HUES48 (cell line): ENCODE measurements at regions not wholly inside any gene's neighbourhood (a gene's known extent, or its start where the extent isn't known, plus 50 kb on each side); places are given as distances from the start of the nearest gene placed in this dataset.
"Not testable (repeated sequence)": the region's sequence is repeated elsewhere in the genome, so short reads cannot be mapped to it uniquely, and the experiment has no call there.

ENCODE experiments used
- H3K27ac ChIP-seq: one replicate; pipeline ENCODE4 v1.7.0; 2013; ENCODE audit warnings: low read depth, low read length, inconsistent platforms
- H3K27me3 ChIP-seq: 2 replicates; pipeline ENCODE4 v1.6.1; 2013; ENCODE audit warnings: mild to moderate bottlenecking, low read length; ENCODE audit not compliant: control insufficient read depth, insufficient read depth
- H3K36me3 ChIP-seq: 2 replicates; pipeline ENCODE4 v1.6.1; 2013; ENCODE audit warnings: low read length; ENCODE audit not compliant: control insufficient read depth, insufficient read depth
- H3K4me1 ChIP-seq: 2 replicates; pipeline ENCODE4 v1.6.1; 2013; ENCODE audit warnings: mild to moderate bottlenecking, low read length; ENCODE audit not compliant: control insufficient read depth, insufficient read depth
- H3K4me3 ChIP-seq: 2 replicates; pipeline ENCODE4 v1.5.1; 2013; ENCODE audit warnings: mild to moderate bottlenecking, low read depth, low read length
- H3K9ac ChIP-seq: 2 replicates; pipeline ENCODE4 v1.6.1; 2013; ENCODE audit warnings: mild to moderate bottlenecking, low read depth, low read length, moderate library complexity
- H3K9me3 ChIP-seq: 2 replicates; pipeline ENCODE4 v1.6.1; 2013; ENCODE audit warnings: low read length; ENCODE audit not compliant: control insufficient read depth, insufficient read depth

DNA sequence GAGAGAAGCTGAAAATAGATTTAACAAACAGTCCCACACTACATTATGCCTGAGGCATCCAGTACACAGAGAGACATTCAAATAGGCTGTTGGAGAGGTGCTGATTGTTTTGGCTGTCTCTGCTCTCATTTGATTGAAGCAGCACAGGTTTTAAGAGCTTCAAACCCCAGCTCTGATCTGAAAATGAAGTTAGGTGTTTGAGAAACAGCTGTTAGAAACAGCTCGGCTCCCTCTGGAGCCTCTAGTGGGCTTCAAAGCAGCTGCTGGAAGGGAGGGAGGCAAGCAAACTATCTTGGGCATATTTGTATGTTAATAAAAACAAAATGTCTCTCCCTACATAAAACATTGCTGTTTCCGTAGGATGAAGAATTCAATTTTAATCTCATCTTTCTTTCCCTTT lies 607.3 kb upstream of the GOT2 start:
- Histone ChIP-seq H3K4me1 (peaks cover 14% of the 10 kb centered on the region), H3K27me3 (peaks cover 100% of the 10 kb centered on the region), H3K27ac (no peak overlapping the region), H3K36me3 (no peaks in the 10 kb centered on the region), H3K9ac (no peak overlapping the region), H3K4me3 (no peak overlapping the region), H3K9me3 (no peaks in the 10 kb centered on the region)

DNA sequence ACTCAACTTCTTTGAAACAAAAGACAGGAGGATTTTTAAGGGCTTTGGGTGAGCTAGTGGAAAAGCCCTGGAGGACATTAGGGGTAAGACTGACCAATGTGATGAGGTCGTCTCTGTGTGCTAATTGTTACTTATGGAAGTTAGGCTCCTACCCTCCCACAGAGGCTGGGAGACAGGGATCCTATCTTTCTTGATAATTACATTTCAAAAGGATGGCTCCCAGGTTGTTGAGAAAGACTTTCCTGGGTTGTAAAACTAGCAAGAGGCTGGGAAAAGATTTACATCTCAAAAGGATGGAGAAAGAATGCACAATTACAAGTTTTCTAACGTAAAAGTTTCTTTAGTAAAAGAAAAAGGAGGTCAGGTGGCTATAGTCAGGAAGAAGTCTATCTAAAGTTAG lies 605.8 kb upstream of the GOT2 start:
- Histone ChIP-seq H3K27ac (no peak overlapping the region), H3K36me3 (no peaks in the 10 kb centered on the region), H3K4me3 (no peak overlapping the region)

DNA sequence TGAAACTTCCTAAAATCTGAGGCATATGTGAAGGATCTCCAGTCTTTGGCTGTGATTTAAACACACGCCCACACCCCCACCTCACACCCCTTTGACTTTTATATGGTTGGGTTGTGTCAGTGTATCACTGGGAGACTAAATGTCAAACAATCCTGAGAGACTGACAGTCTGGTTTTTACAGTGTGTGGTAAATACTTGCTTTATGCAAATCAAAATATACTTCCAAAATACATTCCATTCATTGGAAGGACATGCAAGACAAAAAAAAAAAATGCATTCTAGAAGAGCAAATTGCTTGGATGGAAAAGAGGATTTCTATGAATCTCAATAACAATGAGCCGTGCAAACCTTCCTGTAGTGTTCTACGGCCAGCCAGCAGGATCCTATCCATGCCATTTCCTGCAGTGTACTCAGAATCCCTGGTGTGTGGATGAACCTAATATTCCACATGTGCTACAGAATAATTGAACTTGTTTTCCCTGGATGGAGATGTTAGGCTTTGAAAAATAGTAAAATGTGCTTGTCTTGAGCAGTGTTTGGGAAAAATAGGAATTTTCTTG lies 602.1 kb upstream of the GOT2 start:
- H3K36me3 ChIP-seq: no peaks in the 10 kb centered on the region
- H3K9ac ChIP-seq: no peak overlapping the region
- no peak overlapping the region; the same call in 1 of the 2 replicates for H3K4me3 ChIP-seq
- H3K9me3 ChIP-seq: no peaks in the 10 kb centered on the region
- H3K27ac ChIP-seq: no peak overlapping the region
- peaks cover 72% of the 10 kb centered on the region for H3K27me3 ChIP-seq
- peaks cover 21% of the 10 kb centered on the region for H3K4me1 ChIP-seq

More for the DNA sequence above, 605.8 kb upstream of the GOT2 start:
- Histone ChIP-seq H3K9ac (no peak overlapping the region), H3K4me1 (peaks cover 24% of the 10 kb centered on the region), H3K9me3 (no peaks in the 10 kb centered on the region), H3K27me3 (peaks cover 100% of the 10 kb centered on the region)

DNA sequence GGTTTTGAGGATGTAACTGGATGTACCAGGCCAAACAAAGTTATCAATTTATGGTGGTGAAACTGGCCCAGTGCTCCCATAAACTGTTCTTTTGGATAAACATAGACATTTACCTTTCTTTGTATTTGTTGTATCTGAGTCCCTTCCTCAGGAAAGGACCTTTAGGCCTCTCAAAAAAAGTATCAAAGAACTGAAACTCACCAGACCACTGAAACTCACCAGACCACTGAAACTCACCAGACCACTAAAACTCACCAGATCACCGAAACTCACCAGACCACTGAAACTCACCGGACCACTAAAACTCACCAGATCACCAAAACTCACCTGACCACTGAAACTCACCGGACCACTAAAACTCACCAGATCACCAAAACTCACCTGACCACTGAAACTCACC lies 597.6 kb upstream of the GOT2 start:
- not testable (repeated sequence) for H3K9me3 ChIP-seq, H3K4me3 ChIP-seq, H3K36me3 ChIP-seq, H3K27ac ChIP-seq, H3K9ac ChIP-seq
- H3K27me3 ChIP-seq: peaks cover 27% of the 10 kb centered on the region
- peaks cover 14% of the 10 kb centered on the region for H3K4me1 ChIP-seq

DNA sequence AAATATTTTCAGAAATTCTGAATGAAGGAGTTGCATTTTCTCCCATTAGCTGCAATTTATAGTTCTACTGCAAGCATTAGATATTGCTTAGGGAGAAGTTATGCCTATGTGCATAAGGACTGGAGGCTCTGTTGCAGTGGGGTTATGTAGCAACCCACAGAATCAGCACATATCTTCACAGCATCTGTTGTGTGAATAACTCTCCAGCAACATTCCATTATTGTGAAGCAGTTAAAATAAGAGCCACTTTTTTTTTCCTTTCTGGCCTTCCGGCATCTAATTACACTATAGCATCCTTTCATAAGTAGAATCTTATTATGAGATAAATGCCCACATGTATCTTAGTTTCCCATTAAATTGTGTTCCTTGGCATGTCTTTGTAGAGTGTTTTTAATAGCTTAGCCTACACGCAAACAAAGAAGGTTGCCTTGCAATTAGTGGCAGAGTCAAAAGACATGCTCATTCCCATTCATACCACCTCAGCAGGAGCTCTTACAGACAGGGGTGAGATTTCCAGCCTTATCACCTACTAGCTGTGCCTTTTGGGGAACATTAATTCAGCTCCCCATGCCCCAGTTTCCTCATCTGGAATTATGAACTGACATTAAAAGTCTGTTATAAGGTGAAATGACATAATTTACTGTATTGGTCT lies 596.0 kb upstream of the GOT2 start:
- H3K36me3 ChIP-seq: no peaks in the 10 kb centered on the region
- H3K9ac ChIP-seq: no peak overlapping the region
- no peak overlapping the region for H3K27ac ChIP-seq
- H3K4me3 ChIP-seq: no peak overlapping the region
- no peaks in the 10 kb centered on the region for H3K4me1 ChIP-seq
- peaks cover 12% of the 10 kb centered on the region for H3K27me3 ChIP-seq
- H3K9me3 ChIP-seq: no peaks in the 10 kb centered on the region

DNA sequence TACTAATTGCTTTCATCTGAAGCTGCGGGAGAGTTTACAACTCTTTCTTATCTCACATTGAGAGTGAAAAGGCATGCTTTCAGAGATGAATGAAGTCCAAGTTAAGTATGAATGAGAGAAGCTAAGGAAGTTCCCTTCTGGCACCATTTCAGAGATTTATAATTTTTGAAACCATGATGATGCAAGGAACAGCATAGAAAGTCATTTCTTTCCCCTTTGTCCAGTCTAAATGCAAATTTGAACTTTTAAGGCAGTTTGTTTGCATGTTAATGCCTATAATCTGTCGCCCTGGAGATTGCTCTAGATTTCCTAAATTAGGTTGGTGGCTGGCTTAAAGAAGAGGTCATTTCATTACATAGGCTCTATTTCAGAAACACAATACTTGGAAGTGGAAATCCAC lies 594.8 kb upstream of the GOT2 start:
- no peaks in the 10 kb centered on the region for H3K4me1 ChIP-seq
- no peaks in the 10 kb centered on the region; the same call in none of the 2 replicates for H3K27me3 ChIP-seq
- no peak overlapping the region for H3K27ac ChIP-seq
- H3K4me3 ChIP-seq: no peak overlapping the region
- no peak overlapping the region for H3K9ac ChIP-seq
- no peaks in the 10 kb centered on the region for H3K9me3 ChIP-seq
- H3K36me3 ChIP-seq: no peaks in the 10 kb centered on the region

DNA sequence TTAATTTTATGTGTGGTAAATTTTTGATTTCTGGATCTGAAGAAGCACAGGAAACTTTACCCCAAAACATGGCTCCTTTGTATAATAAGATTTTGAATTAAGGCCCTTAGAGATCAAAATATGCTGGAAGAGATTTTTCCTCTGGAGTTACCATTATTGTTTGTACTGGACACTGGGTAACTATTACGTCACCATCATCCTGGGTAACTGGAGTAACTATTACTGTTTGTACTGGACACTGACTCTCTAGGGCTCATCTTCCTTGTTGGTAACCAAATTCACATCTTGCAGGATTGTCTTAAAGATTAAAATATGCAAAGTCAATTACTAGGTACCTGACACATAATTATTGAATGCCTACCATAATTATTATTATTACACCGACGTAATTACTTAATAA lies 593.8 kb upstream of the GOT2 start:
- H3K9me3 ChIP-seq: no peaks in the 10 kb centered on the region
- H3K27me3 ChIP-seq: no peaks in the 10 kb centered on the region; the same call in none of the 2 replicates
- H3K9ac ChIP-seq: no peak overlapping the region
- no peaks in the 10 kb centered on the region for H3K4me1 ChIP-seq
- H3K4me3 ChIP-seq: no peak overlapping the region
- no peak overlapping the region for H3K27ac ChIP-seq
- no peaks in the 10 kb centered on the region for H3K36me3 ChIP-seq

- Histone ChIP-seq H3K36me3 (no peaks in the 10 kb centered on the region), H3K27ac (no peak overlapping the region), H3K4me1 (no peaks in the 10 kb centered on the region), H3K9ac (no peak overlapping the region), H3K9me3 (no peaks in the 10 kb centered on the region), H3K27me3 (no peaks in the 10 kb centered on the region; the same call in none of the 2 replicates), H3K4me3 (no peak overlapping the region)
These were observed 592.8 kb upstream of the GOT2 start for GRCh38 chr16:59326955-59327354.

GRCh38 chr16:59324462-59324861 lies 590.3 kb upstream of the GOT2 start:
- no peak overlapping the region for H3K27ac ChIP-seq
- H3K9ac ChIP-seq: no peak overlapping the region
- no peaks in the 10 kb centered on the region for H3K36me3 ChIP-seq
- H3K4me1 ChIP-seq: peaks cover 6% of the 10 kb centered on the region; the same call in 1 of the 2 replicates
- no peaks in the 10 kb centered on the region for H3K9me3 ChIP-seq
- no peaks in the 10 kb centered on the region for H3K27me3 ChIP-seq
- H3K4me3 ChIP-seq: no peak overlapping the region

DNA sequence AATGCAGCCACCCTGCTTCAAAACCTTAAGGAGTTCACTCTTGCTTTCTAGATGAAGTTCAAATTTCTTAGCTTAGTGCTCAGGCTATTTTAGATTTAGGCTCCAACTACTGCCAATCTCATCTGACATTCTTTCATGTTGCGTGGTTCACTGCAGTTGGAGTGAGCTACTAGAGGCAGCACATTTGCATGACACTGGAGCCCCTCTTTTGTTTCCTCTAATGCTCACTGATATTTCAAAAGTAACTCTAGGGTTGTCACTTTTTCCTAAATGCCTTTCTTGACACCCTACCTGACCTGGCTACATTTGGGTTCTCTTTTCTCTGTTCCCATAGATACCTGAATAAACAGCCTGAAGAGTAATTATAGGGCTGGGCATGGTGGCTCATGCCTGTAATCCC lies 586.5 kb upstream of the GOT2 start:
- Histone ChIP-seq H3K36me3 (no peaks in the 10 kb centered on the region), H3K9me3 (no peaks in the 10 kb centered on the region), H3K4me1 (peaks cover 6% of the 10 kb centered on the region; the same call in 1 of the 2 replicates), H3K4me3 (no peak overlapping the region), H3K27ac (no peak overlapping the region), H3K9ac (no peak overlapping the region), H3K27me3 (no peaks in the 10 kb centered on the region)

DNA sequence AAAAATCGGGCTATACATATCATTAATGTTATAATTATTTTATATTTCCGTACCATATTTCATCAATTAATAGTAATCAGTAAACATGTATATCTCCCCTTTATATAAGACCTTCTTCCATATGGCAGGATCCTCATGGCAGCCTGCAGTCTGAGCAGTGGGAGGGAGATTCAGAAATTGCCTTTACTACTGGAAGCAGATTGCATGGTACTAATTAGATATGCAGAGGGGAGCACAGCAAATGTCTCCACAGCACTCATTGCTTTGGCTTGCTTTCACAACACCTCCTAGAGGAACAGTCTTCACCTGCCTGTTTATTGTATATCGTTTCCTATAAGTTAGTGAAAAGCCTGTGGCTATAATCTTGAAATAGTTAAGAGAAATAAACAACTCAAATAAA lies 585.8 kb upstream of the GOT2 start:
- H3K4me3 ChIP-seq: no peak overlapping the region
- peaks cover 6% of the 10 kb centered on the region; the same call in 1 of the 2 replicates for H3K4me1 ChIP-seq
- H3K27me3 ChIP-seq: no peaks in the 10 kb centered on the region
- no peaks in the 10 kb centered on the region for H3K9me3 ChIP-seq
- H3K36me3 ChIP-seq: no peaks in the 10 kb centered on the region
- H3K9ac ChIP-seq: no peak overlapping the region
- no peak overlapping the region for H3K27ac ChIP-seq
